ENCODE measurements at regions not wholly inside any gene's neighbourhood (a gene's known extent, or its start where the extent isn't known, plus 50 kb on each side); places are given as distances from the start of the nearest gene placed in this dataset.
A peak's percentile ranks its signal among the peaks of the same experiment; 100 is the strongest.

GRCh38 chr3:19735111-19735510, 198.9 kb downstream of the EFHB start:
- H3K27me3 Mint-ChIP-seq: peaks cover 0 to 9% (median 0%) of the 10 kb centered on the region in 5 donors

DNA sequence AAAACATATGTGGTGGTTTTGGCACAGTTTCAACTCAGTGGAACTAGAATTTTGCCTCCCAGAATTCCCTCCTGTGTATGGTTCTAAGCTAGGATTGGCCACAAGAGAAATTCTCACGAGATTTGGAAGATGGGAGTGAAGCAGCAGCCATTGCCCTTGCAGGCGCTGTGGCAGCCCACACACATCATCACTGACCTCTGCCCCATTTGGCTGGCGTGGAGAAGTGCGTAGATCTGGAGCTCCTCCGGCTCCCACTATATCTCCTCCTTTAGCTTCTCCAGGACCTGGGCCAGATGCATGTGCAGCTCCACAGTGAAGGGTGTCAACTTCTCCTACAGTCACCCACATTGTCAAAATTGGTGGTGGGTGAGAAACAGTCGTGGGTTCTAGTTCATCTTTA, 199.6 kb downstream of the EFHB start:
- POLR2A ChIA-PET: no interaction called here
- no peak for DNase-seq
- no peaks in the 10 kb centered on the region for H3K36me3 Mint-ChIP-seq

More at GRCh38 chr3:19735111-19735510, 198.9 kb downstream of the EFHB start:
- H3K27ac ChIP-seq (ENCODE audit: low read depth, low read length): no peak overlapping the region
- ATAC-seq (no peak), DNase-seq (no peak)
- H3K36me3 Mint-ChIP-seq: no peaks in the 10 kb centered on the region
- no peaks in the 10 kb centered on the region for H3K4me1 ChIP-seq (ENCODE audit: control insufficient read depth in 2 of 2, insufficient read depth in 2 of 2, low read length in 2 of 2)
- ChIA-PET CTCF (no interaction called here), POLR2A (no interaction called here)
- H3K27me3 ChIP-seq (ENCODE audit: control insufficient read depth in 2 of 2, insufficient read depth in 2 of 2, low read length in 2 of 2): no peaks in the 10 kb centered on the region
- H3K4me1 Mint-ChIP-seq: peaks cover 0 to 1% (median 0%) of the 10 kb centered on the region in 7 donors
- no peaks in the 10 kb centered on the region for H3K9me3 ChIP-seq (ENCODE audit: control insufficient read depth in 2 of 3, low read length in 3 of 3)
- no peak overlapping the region for H3K4me3 Mint-ChIP-seq
- no peak overlapping the region for H3K27ac Mint-ChIP-seq
- intact Hi-C loops (cut with micrococcal nuclease): no loop called here
- peaks cover 0 to 3% (median 0%) of the 10 kb centered on the region in 11 donors for H3K9me3 Mint-ChIP-seq
- no peak overlapping the region for H3K4me3 ChIP-seq (ENCODE audit: low read length)
- H3K36me3 ChIP-seq (ENCODE audit: control insufficient read depth in 2 of 3, insufficient read depth in 3 of 3, low read length in 3 of 3): no peaks in the 10 kb centered on the region

GRCh38 chr3:19725000-19725399, 209.0 kb downstream of the EFHB start:
- Histone ChIP-seq H3K9me3 (ENCODE audit: control insufficient read depth in 2 of 3, low read length in 3 of 3) (no peaks in the 10 kb centered on the region), H3K27ac (ENCODE audit: low read depth, low read length) (no peak overlapping the region)

More for the DNA sequence above, 199.6 kb downstream of the EFHB start:
- H3K9me3 ChIP-seq (ENCODE audit: control insufficient read depth in 2 of 3, low read length in 3 of 3): no peaks in the 10 kb centered on the region
- no peak overlapping the region for H3K4me3 Mint-ChIP-seq
- H3K27ac ChIP-seq (ENCODE audit: low read depth, low read length): no peak overlapping the region
- intact Hi-C loops (cut with micrococcal nuclease): no loop called here
- no peaks in the 10 kb centered on the region for H3K36me3 ChIP-seq (ENCODE audit: control insufficient read depth in 2 of 3, insufficient read depth in 3 of 3, low read length in 3 of 3)
- no peak overlapping the region for H3K4me3 ChIP-seq (ENCODE audit: low read length)
- no peak overlapping the region for H3K27ac Mint-ChIP-seq
- peaks cover 0 to 3% (median 0%) of the 10 kb centered on the region in 11 donors for H3K9me3 Mint-ChIP-seq
- peaks cover 0 to 1% (median 0%) of the 10 kb centered on the region in 7 donors for H3K4me1 Mint-ChIP-seq
- CTCF ChIA-PET: no interaction called here
- no peaks in the 10 kb centered on the region for H3K4me1 ChIP-seq (ENCODE audit: control insufficient read depth in 2 of 2, insufficient read depth in 2 of 2, low read length in 2 of 2)
- H3K27me3 ChIP-seq (ENCODE audit: control insufficient read depth in 2 of 2, insufficient read depth in 2 of 2, low read length in 2 of 2): no peaks in the 10 kb centered on the region
- peaks cover 0 to 9% (median 0%) of the 10 kb centered on the region in 5 donors for H3K27me3 Mint-ChIP-seq
- no peak for ATAC-seq

DNA sequence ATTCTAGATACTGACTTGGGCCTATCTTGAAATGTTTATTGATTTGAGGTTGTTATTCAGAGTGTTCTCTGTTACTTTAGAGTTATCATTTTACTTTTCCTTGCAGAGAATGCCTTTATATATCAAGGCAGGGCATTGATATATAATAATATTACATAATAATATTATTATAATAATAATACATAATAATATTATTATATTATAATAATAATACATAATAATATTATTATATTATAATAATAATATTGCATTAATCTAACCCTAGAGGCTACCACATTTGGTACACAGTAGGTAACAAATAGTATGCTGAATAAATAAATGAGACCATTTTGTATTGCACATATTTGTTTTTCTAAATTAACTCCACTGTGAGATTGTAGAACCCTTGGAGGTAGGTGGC, 216.3 kb downstream of the EFHB start:
- intact Hi-C loops (cut with micrococcal nuclease): no loop called here
- Mint-ChIP-seq H3K36me3 (no peaks in the 10 kb centered on the region), H3K4me3 (no peak overlapping the region), H3K27ac (no peak overlapping the region), H3K27me3 (peaks cover 0 to 3% (median 0%) of the 10 kb centered on the region in 5 donors), H3K4me1 (no peaks in the 10 kb centered on the region), H3K9me3 (peaks cover 0 to 8% (median 0%) of the 10 kb centered on the region in 11 donors)
- Histone ChIP-seq H3K27me3 (ENCODE audit: control insufficient read depth in 2 of 2, insufficient read depth in 2 of 2, low read length in 2 of 2) (no peaks in the 10 kb centered on the region), H3K36me3 (ENCODE audit: control insufficient read depth in 2 of 3, insufficient read depth in 3 of 3, low read length in 3 of 3) (no peaks in the 10 kb centered on the region), H3K9me3 (ENCODE audit: control insufficient read depth in 2 of 3, low read length in 3 of 3) (no peaks in the 10 kb centered on the region), H3K4me3 (ENCODE audit: low read length) (no peak overlapping the region), H3K4me1 (ENCODE audit: control insufficient read depth in 2 of 2, insufficient read depth in 2 of 2, low read length in 2 of 2) (no peaks in the 10 kb centered on the region), H3K27ac (ENCODE audit: low read depth, low read length) (no peak overlapping the region)
- DNase-seq: no peak
- CTCF ChIA-PET: no interaction called here
- ATAC-seq: no peak
- POLR2A ChIA-PET: no interaction called here

More at GRCh38 chr3:19725000-19725399, 209.0 kb downstream of the EFHB start:
- H3K36me3 ChIP-seq (ENCODE audit: control insufficient read depth in 2 of 3, insufficient read depth in 3 of 3, low read length in 3 of 3): no peaks in the 10 kb centered on the region
- Mint-ChIP-seq H3K27ac (no peak overlapping the region), H3K27me3 (peaks cover 0 to 4% (median 0%) of the 10 kb centered on the region in 5 donors), H3K4me1 (no peaks in the 10 kb centered on the region), H3K4me3 (no peak overlapping the region), H3K36me3 (no peaks in the 10 kb centered on the region), H3K9me3 (peaks cover 0 to 9% (median 0%) of the 10 kb centered on the region in 11 donors)
- H3K27me3 ChIP-seq (ENCODE audit: control insufficient read depth in 2 of 2, insufficient read depth in 2 of 2, low read length in 2 of 2): no peaks in the 10 kb centered on the region
- intact Hi-C loops (cut with micrococcal nuclease): no loop called here
- H3K4me3 ChIP-seq (ENCODE audit: low read length): no peak overlapping the region
- no peaks in the 10 kb centered on the region for H3K4me1 ChIP-seq (ENCODE audit: control insufficient read depth in 2 of 2, insufficient read depth in 2 of 2, low read length in 2 of 2)
- POLR2A ChIA-PET: no interaction called here
- CTCF ChIA-PET: no interaction called here
- no peak for ATAC-seq
- DNase-seq: no peak

GRCh38 chr3:19711160-19711782, 222.7 kb downstream of the EFHB start:
- ChIA-PET CTCF (no interaction called here), POLR2A (no interaction called here)
- Mint-ChIP-seq H3K4me3 (no peak overlapping the region), H3K9me3 (peaks cover 0 to 6% (median 0%) of the 10 kb centered on the region in 11 donors), H3K36me3 (no peaks in the 10 kb centered on the region), H3K4me1 (no peaks in the 10 kb centered on the region), H3K27me3 (peaks cover 0 to 6% (median 0%) of the 10 kb centered on the region in 5 donors), H3K27ac (no peak overlapping the region)
- Histone ChIP-seq H3K4me3 (ENCODE audit: low read length) (no peak overlapping the region), H3K36me3 (ENCODE audit: control insufficient read depth in 2 of 3, insufficient read depth in 3 of 3, low read length in 3 of 3) (no peaks in the 10 kb centered on the region), H3K27me3 (ENCODE audit: control insufficient read depth in 2 of 2, insufficient read depth in 2 of 2, low read length in 2 of 2) (no peaks in the 10 kb centered on the region), H3K4me1 (ENCODE audit: control insufficient read depth in 2 of 2, insufficient read depth in 2 of 2, low read length in 2 of 2) (no peaks in the 10 kb centered on the region), H3K9me3 (ENCODE audit: control insufficient read depth in 2 of 3, low read length in 3 of 3) (no peaks in the 10 kb centered on the region), H3K27ac (ENCODE audit: low read depth, low read length) (no peak overlapping the region)
- ATAC-seq: no peak
- DNase-seq: no peak
- intact Hi-C loops (cut with micrococcal nuclease): no loop called here

GRCh38 chr3:19702416-19703078, 231.5 kb downstream of the EFHB start:
- H3K36me3 ChIP-seq (ENCODE audit: control insufficient read depth in 2 of 3, insufficient read depth in 3 of 3, low read length in 3 of 3): no peaks in the 10 kb centered on the region
- H3K4me3 Mint-ChIP-seq: peak overlapping the region in 5 of 10 donors; percentile 23 to 76 (median 53)
- CTCF ChIA-PET: no interaction called here
- no peak overlapping the region for H3K4me3 ChIP-seq (ENCODE audit: low read length)
- H3K27me3 Mint-ChIP-seq: peaks cover 0 to 6% (median 3%) of the 10 kb centered on the region in 5 donors
- no peak overlapping the region for H3K27ac Mint-ChIP-seq
- peaks cover 0 to 18% (median 0%) of the 10 kb centered on the region in 11 donors for H3K9me3 Mint-ChIP-seq
- no peaks in the 10 kb centered on the region for H3K27me3 ChIP-seq (ENCODE audit: control insufficient read depth in 2 of 2, insufficient read depth in 2 of 2, low read length in 2 of 2)
- H3K4me1 ChIP-seq (ENCODE audit: control insufficient read depth in 2 of 2, insufficient read depth in 2 of 2, low read length in 2 of 2): no peaks in the 10 kb centered on the region
- intact Hi-C loops (cut with micrococcal nuclease): no loop called here
- ATAC-seq (peak; percentile 57), DNase-seq (peak in 3 of 9 donors; percentile 0 to 5 (median 2))
- H3K27ac ChIP-seq (ENCODE audit: low read depth, low read length): no peak overlapping the region
- H3K4me1 Mint-ChIP-seq: no peaks in the 10 kb centered on the region
- H3K9me3 ChIP-seq (ENCODE audit: control insufficient read depth in 2 of 3, low read length in 3 of 3): no peaks in the 10 kb centered on the region
- H3K36me3 Mint-ChIP-seq: no peaks in the 10 kb centered on the region
- POLR2A ChIA-PET: no interaction called here

DNA sequence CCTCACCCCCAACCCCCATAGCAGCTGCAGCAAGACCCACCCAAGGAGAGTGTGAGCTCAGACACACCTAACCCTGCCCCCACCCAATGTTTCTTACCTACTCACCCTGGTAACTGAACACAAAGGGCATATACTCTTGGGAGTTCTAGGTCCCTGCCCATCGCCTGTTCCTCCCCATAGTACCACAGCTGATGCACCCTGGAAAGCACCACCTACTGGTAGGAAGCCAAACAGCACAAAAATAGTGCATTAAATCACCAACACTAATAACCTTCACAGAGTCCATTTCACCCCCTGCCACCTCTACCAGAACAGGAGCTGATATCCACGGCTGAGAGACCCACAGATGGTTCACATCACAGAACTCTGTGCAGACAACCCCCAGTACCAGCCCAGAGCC, 245.2 kb downstream of the EFHB start:
- intact Hi-C loops (cut with micrococcal nuclease): no loop called here
- ATAC-seq: no peak
- H3K9me3 Mint-ChIP-seq: peaks cover 10 to 53% (median 21%) of the 10 kb centered on the region in 11 donors

More for the DNA sequence above, 245.2 kb downstream of the EFHB start:
- Mint-ChIP-seq H3K36me3 (peaks cover 0 to 19% (median 2%) of the 10 kb centered on the region in 5 donors), H3K27ac (no peak overlapping the region), H3K27me3 (peaks cover 0 to 4% (median 0%) of the 10 kb centered on the region in 5 donors), H3K4me3 (no peak overlapping the region), H3K4me1 (peaks cover 0 to 2% (median 0%) of the 10 kb centered on the region in 7 donors)
- Histone ChIP-seq H3K9me3 (ENCODE audit: control insufficient read depth in 2 of 3, low read length in 3 of 3) (no peaks in the 10 kb centered on the region), H3K27me3 (ENCODE audit: control insufficient read depth in 2 of 2, insufficient read depth in 2 of 2, low read length in 2 of 2) (no peaks in the 10 kb centered on the region), H3K4me1 (ENCODE audit: control insufficient read depth in 2 of 2, insufficient read depth in 2 of 2, low read length in 2 of 2) (no peaks in the 10 kb centered on the region), H3K27ac (ENCODE audit: low read depth, low read length) (no peak overlapping the region), H3K36me3 (ENCODE audit: control insufficient read depth in 2 of 3, insufficient read depth in 3 of 3, low read length in 3 of 3) (no peaks in the 10 kb centered on the region), H3K4me3 (ENCODE audit: low read length) (no peak overlapping the region)
- ChIA-PET POLR2A (no interaction called here), CTCF (no interaction called here)
- DNase-seq: no peak
